Keratinocyte (primary cell): ENCODE measurements at regions not wholly inside any gene's neighbourhood (a gene's known extent, or its start where the extent isn't known, plus 50 kb on each side); places are given as distances from the start of the nearest gene placed in this dataset.

Source experiments
- DNase-seq: peaks from one replicate; pipeline ENCODE4 v3.0.0-alpha.2; 2011; ENCODE audit warnings: low read depth, missing footprints, low spot score
- FAIRE-seq: peaks from 2 replicates; lab custom pipeline; 2011; peaks lifted over from hg19 to GRCh38; lab: Jason Lieb, UNC
- H2AFZ ChIP-seq: 2 replicates; pipeline ENCODE4 v1.6.0; 2012; ENCODE audit warnings: low read length, control low read depth, inconsistent platforms; ENCODE audit not compliant: control insufficient read depth
- H3K27ac ChIP-seq: 2 replicates; pipeline ENCODE4 v1.5.1; 2011; ENCODE audit warnings: low read length; ENCODE audit not compliant: control insufficient read depth, insufficient read depth
- H3K27me3 ChIP-seq: 3 replicates; pipeline ENCODE4 v1.6.0; 2011; ENCODE audit warnings: low read length; ENCODE audit not compliant: control insufficient read depth, insufficient read depth; ENCODE audit errors: extremely low read depth
- H3K36me3 ChIP-seq, 2 experiments: 2 replicates in 1 of 2; 3 replicates in 1 of 2; pipeline ENCODE4 v1.5.1; 2011; ENCODE audit warnings: low read length in 2 of 2, mild to moderate bottlenecking in 1 of 2; ENCODE audit not compliant: control insufficient read depth in 2 of 2, insufficient read depth in 2 of 2; ENCODE audit errors: extremely low read depth in 1 of 2
- H3K4me1 ChIP-seq: 3 replicates; pipeline ENCODE4 v1.5.1; 2011; ENCODE audit warnings: low read length; ENCODE audit not compliant: control insufficient read depth, insufficient read depth; ENCODE audit errors: extremely low read depth
- H3K4me2 ChIP-seq: 3 replicates; pipeline ENCODE4 v1.6.0; 2011; ENCODE audit warnings: low read depth, low read length; ENCODE audit not compliant: control insufficient read depth, insufficient read depth; ENCODE audit errors: extremely low read depth
- H3K4me3 ChIP-seq, 3 experiments: fragments of 200-600 bp in 1 of 3; sonication (generic) in 1 of 3; 2 replicates in 2 of 3; 3 replicates in 1 of 3; pipeline ENCODE4 v1.5.1; 2011 to 2016; ENCODE audit warnings: low read length in 3 of 3, mild to moderate bottlenecking in 3 of 3, control low read depth in 2 of 3, inconsistent platforms in 1 of 3, low read depth in 1 of 3, mixed read lengths in 1 of 3, mixed run types in 1 of 3, moderate library complexity in 1 of 3; ENCODE audit not compliant: control insufficient read depth in 2 of 3, insufficient read depth in 2 of 3; ENCODE audit errors: extremely low read depth in 1 of 3
- H3K79me2 ChIP-seq: 2 replicates; pipeline ENCODE4 v1.6.0; 2012; ENCODE audit warnings: low read length; ENCODE audit not compliant: control insufficient read depth, insufficient read depth
- H3K9ac ChIP-seq: 3 replicates; pipeline ENCODE4 v1.6.0; 2011; ENCODE audit warnings: low read length; ENCODE audit not compliant: control insufficient read depth, insufficient read depth; ENCODE audit errors: extremely low read depth
- H3K9me1 ChIP-seq: 3 replicates; pipeline ENCODE4 v1.6.0; 2011; ENCODE audit warnings: low read length; ENCODE audit not compliant: control insufficient read depth, insufficient read depth; ENCODE audit errors: extremely low read depth
- H3K9me3 ChIP-seq: 2 replicates; pipeline ENCODE4 v1.5.1; 2012; ENCODE audit warnings: low read depth, low read length; ENCODE audit not compliant: control insufficient read depth
- H4K20me1 ChIP-seq: 3 replicates; pipeline ENCODE4 v1.6.0; 2011; ENCODE audit warnings: low read length; ENCODE audit not compliant: control insufficient read depth, insufficient read depth; ENCODE audit errors: extremely low read depth
- CTCF ChIP-seq, 3 experiments: IDR thresholded peaks in 1 of 3; conservative IDR thresholded peaks in 1 of 3; optimal IDR thresholded peaks in 1 of 3; 2 replicates in 2 of 3; 3 replicates in 1 of 3; pipeline versions ENCODE3 to v1.5.1; 2011; ENCODE audit warnings: low read length in 3 of 3, mild to moderate bottlenecking in 3 of 3, moderate library complexity in 2 of 3, control low read depth in 1 of 3, inconsistent platforms in 1 of 3; ENCODE audit not compliant: insufficient read depth in 2 of 3; ENCODE audit errors: extremely low read depth in 1 of 3
- EZH2 ChIP-seq: IDR thresholded peaks from one replicate; pipeline ENCODE4 v1.6.1; 2012; ENCODE audit warnings: inconsistent platforms, mild to moderate bottlenecking, low read length, moderate library complexity
- dilution Hi-C: fragments of 300-500 bp; cut with MboI; formaldehyde crosslinking; loops from one replicate; pipeline ENCODE4 v1.7.0; 2020; ENCODE audit warnings: low sequenced_read_pairs; ENCODE audit not compliant: extremely low pct_ligation_motif_present

GRCh38 chr6:122178988-122179387 is 220.5 kb upstream of the HSF2 start:
- Histone ChIP-seq H3K9me1 (no peaks in the 10 kb centered on the region), H3K79me2 (no peaks in the 10 kb centered on the region), H3K4me1 (no peaks in the 10 kb centered on the region), H3K27me3 (no peaks in the 10 kb centered on the region), H3K9ac (no peak overlapping the region), H3K4me2 (no peak overlapping the region), H3K36me3 (no peaks in the 10 kb centered on the region), H3K9me3 (no peaks in the 10 kb centered on the region), H3K27ac (no peak overlapping the region), H3K4me3 (no peak overlapping the region), H2AFZ (no peak overlapping the region), H4K20me1 (no peaks in the 10 kb centered on the region)
- TF ChIP-seq EZH2 (no peak), CTCF (optimal IDR thresholded peaks at IDR 0.05 in 1 of 3, IDR thresholded peaks at IDR 0.05 in 1 of 3, conservative IDR thresholded peaks at IDR 0.05 in 1 of 3; ENCODE audit: extremely low read depth in 1 of 3, insufficient read depth in 2 of 3, low read length in 3 of 3) (no peak)
- dilution Hi-C loops = no loop called here
- no peak for DNase-seq
- FAIRE-seq = no peak

GRCh38 chr6:122180132-122180531 is 219.3 kb upstream of the HSF2 start:
- Histone ChIP-seq H3K9ac (no peak overlapping the region), H3K9me1 (no peaks in the 10 kb centered on the region), H3K4me1 (no peaks in the 10 kb centered on the region), H3K36me3 (no peaks in the 10 kb centered on the region), H3K27ac (no peak overlapping the region), H3K4me2 (no peak overlapping the region), H4K20me1 (no peaks in the 10 kb centered on the region), H2AFZ (no peak overlapping the region), H3K4me3 (no peak overlapping the region), H3K27me3 (no peaks in the 10 kb centered on the region), H3K79me2 (no peaks in the 10 kb centered on the region), H3K9me3 (no peaks in the 10 kb centered on the region)
- TF ChIP-seq CTCF (optimal IDR thresholded peaks at IDR 0.05 in 1 of 3, IDR thresholded peaks at IDR 0.05 in 1 of 3, conservative IDR thresholded peaks at IDR 0.05 in 1 of 3; ENCODE audit: extremely low read depth in 1 of 3, insufficient read depth in 2 of 3, low read length in 3 of 3) = peak in 1 of 3 experiments; percentile 28
- no peak for TF ChIP-seq EZH2
- DNase-seq (no peak), FAIRE-seq (no peak)
- dilution Hi-C loops = no loop called here
